ENCODE measurements at regions not wholly inside any gene's neighbourhood (a gene's known extent, or its start where the extent isn't known, plus 50 kb on each side); places are given as distances from the start of the nearest gene placed in this dataset.

DNA sequence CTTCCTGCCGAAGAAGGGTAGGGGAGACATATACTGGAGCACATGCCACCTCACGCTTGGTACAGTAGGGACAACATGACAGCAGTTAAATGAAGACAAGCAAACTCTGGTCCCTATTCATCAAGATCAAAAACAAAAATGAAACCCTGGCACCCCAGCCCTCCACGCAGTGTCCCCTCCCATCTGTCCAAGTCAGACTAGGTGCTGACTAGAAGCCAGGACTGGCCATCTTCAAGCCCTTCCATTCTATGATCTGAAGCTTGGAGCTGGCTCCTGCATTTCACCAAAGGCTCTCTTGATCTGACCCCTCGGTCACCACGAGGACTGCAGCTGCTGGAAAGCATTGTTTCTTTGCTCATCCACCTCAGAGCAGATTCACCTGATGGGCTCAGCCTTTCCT, 158.9 kb upstream of the GGTLC1 start:
- WGBS, 2 donors (ENCODE audit: low coverage in 1 of 2): 73 to 81% methylated on average over 5 of the region's 5 CpGs
- TF ChIP-seq EP300 (IDR thresholded peaks at IDR 0.05) (no peak), POLR2A (IDR thresholded peaks at IDR 0.05) (no peak), POLR2AphosphoS5 (IDR thresholded peaks at IDR 0.05) (no peak)
- TF ChIP-seq, protein P1, sequence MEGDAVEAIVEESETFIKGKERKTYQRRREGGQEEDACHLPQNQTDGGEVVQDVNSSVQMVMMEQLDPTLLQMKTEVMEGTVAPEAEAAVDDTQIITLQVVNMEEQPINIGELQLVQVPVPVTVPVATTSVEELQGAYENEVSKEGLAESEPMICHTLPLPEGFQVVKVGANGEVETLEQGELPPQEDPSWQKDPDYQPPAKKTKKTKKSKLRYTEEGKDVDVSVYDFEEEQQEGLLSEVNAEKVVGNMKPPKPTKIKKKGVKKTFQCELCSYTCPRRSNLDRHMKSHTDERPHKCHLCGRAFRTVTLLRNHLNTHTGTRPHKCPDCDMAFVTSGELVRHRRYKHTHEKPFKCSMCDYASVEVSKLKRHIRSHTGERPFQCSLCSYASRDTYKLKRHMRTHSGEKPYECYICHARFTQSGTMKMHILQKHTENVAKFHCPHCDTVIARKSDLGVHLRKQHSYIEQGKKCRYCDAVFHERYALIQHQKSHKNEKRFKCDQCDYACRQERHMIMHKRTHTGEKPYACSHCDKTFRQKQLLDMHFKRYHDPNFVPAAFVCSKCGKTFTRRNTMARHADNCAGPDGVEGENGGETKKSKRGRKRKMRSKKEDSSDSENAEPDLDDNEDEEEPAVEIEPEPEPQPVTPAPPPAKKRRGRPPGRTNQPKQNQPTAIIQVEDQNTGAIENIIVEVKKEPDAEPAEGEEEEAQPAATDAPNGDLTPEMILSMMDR (IDR thresholded peaks at IDR 0.05): no peak
- no peak overlapping the region for H3K27ac ChIP-seq
- H3K36me3 ChIP-seq: no peaks in the 10 kb centered on the region
- peaks cover 3% of the 10 kb centered on the region for H3K27me3 ChIP-seq
- H3K4me1 ChIP-seq: no peaks in the 10 kb centered on the region
- H3K4me3 ChIP-seq: no peak overlapping the region
- ATAC-seq: no peak
- H3K9me3 ChIP-seq: peaks cover 0 to 6% (median 0%) of the 10 kb centered on the region in 3 donors

DNA sequence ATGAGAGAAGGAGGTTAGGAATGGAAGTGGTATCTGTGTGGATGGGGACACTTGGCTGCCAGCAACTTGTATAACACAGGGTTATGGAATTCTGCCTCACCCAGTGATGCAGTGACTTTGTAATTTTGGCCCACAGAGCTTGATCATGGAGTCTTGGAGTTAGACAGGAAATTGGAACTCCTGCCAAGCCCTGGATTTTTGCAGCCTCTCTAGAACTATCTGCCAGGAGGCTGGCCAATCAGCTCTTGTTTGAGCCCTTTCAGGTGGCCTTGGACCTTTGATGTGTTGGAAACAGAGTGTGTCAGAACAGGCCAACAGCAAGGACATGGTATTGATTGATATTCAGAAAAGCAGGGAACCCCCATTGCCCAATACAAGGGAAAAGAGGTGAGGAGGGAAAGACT, 157.7 kb upstream of the GGTLC1 start:
- Histone ChIP-seq H3K4me1 (no peaks in the 10 kb centered on the region), H3K27ac (no peak overlapping the region), H3K27me3 (no peaks in the 10 kb centered on the region), H3K9me3 (peaks cover 0 to 6% (median 0%) of the 10 kb centered on the region in 3 donors), H3K4me3 (no peak overlapping the region), H3K36me3 (no peaks in the 10 kb centered on the region)
- ATAC-seq: no peak
- TF ChIP-seq POLR2A (IDR thresholded peaks at IDR 0.05) (no peak), EP300 (IDR thresholded peaks at IDR 0.05) (no peak), POLR2AphosphoS5 (IDR thresholded peaks at IDR 0.05) (no peak)
- TF ChIP-seq, protein P1 (IDR thresholded peaks at IDR 0.05): no peak

DNA sequence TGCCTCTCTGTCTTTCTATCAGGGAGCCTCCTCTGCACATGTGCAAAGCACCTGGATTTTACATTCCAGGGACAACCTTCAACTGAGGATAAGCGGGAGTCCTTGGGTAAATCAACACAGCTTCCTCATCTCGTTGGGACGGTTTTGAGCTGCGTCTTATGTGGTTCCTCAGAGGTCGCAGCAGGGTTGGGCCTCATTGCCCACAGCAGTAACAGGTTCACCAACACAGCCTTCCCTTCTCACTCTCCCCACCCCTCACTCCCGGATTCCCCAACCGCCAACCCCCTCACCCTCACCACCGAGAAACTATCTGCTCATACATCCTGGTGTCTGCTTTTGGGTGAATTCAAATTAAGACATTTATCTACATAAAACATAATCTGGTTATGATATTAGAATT, 155.8 kb upstream of the GGTLC1 start:
- 54 to 76% methylated on average over 5 to 7 of the region's 8 CpGs for WGBS, 2 donors (ENCODE audit: low coverage in 1 of 2)
- H3K27ac ChIP-seq: no peak overlapping the region
- TF ChIP-seq POLR2A (IDR thresholded peaks at IDR 0.05): no peak
- TF ChIP-seq, protein P1 (IDR thresholded peaks at IDR 0.05): no peak
- TF ChIP-seq POLR2AphosphoS5 (IDR thresholded peaks at IDR 0.05): no peak
- no peak for TF ChIP-seq EP300 (IDR thresholded peaks at IDR 0.05)
- no peaks in the 10 kb centered on the region for H3K4me1 ChIP-seq
- no peaks in the 10 kb centered on the region for H3K36me3 ChIP-seq
- H3K9me3 ChIP-seq: peaks cover 0 to 6% (median 0%) of the 10 kb centered on the region in 3 donors
- no peak overlapping the region for H3K4me3 ChIP-seq
- ATAC-seq: no peak
- H3K27me3 ChIP-seq: no peaks in the 10 kb centered on the region

DNA sequence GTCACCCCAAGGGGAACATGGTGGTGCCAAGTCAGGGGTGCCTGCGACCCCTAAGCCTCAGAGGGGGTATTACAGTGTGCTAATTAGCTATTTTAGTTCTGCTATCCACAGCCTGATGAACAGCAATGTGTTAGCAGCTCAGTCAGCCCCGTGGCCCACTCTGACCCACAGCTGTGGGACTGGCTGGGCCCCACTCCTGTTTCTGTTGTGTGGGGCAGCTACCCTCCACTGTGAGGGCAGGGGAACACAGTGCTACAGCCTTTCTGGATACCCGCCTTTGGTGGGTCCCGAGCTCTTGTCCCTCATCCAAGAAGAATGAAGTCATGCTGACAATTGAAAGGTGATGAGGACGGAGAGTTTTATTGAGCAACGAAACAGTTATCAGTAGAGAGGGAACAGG, 152.5 kb upstream of the GGTLC1 start:
- H3K27ac ChIP-seq: no peak overlapping the region
- ATAC-seq: no peak
- H3K4me3 ChIP-seq: no peak overlapping the region
- no peaks in the 10 kb centered on the region for H3K9me3 ChIP-seq
- no peaks in the 10 kb centered on the region for H3K36me3 ChIP-seq
- no peaks in the 10 kb centered on the region for H3K27me3 ChIP-seq
- no peak for TF ChIP-seq POLR2AphosphoS5 (IDR thresholded peaks at IDR 0.05)
- TF ChIP-seq EP300 (IDR thresholded peaks at IDR 0.05): no peak
- TF ChIP-seq, protein P1 (IDR thresholded peaks at IDR 0.05): no peak
- no peak for TF ChIP-seq POLR2A (IDR thresholded peaks at IDR 0.05)
- no peaks in the 10 kb centered on the region for H3K4me1 ChIP-seq
- 82% methylated on average over 3 of the region's 6 CpGs; no CpG with 5 or more reads in 1 of the 2 donors for WGBS, 2 donors (ENCODE audit: low coverage in 1 of 2)

DNA sequence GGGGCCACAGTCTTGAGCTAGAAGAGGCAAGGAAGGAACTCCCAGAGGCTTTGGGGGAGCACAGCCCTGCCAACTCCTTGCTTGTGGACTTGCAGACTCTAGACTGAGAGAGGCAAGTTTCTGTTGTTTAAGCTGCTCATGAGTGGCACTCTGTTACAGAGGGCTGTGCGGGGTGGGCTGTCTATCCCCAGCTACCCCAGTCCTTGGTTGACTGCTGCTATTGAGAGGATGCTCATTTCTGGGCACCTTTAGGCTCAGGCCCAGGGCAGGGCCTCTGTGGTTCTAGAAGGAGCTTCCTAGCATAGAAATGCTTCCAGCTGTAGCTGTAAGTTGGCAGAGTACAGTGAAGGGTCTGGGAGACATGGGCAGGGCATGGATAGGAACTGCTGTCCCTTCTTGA, 151.3 kb upstream of the GGTLC1 start:
- H3K27ac ChIP-seq: no peak overlapping the region
- no CpG with 5 or more reads among the region's 1 CpG for WGBS, 2 donors (ENCODE audit: low coverage in 1 of 2)
- H3K27me3 ChIP-seq: no peaks in the 10 kb centered on the region
- no peaks in the 10 kb centered on the region for H3K9me3 ChIP-seq
- TF ChIP-seq POLR2AphosphoS5 (IDR thresholded peaks at IDR 0.05): no peak
- TF ChIP-seq EP300 (IDR thresholded peaks at IDR 0.05): no peak
- TF ChIP-seq, protein P1 (IDR thresholded peaks at IDR 0.05): no peak
- TF ChIP-seq POLR2A (IDR thresholded peaks at IDR 0.05): no peak
- H3K36me3 ChIP-seq: no peaks in the 10 kb centered on the region
- ATAC-seq: no peak
- H3K4me1 ChIP-seq: no peaks in the 10 kb centered on the region
- H3K4me3 ChIP-seq: no peak overlapping the region

Measured in gastroesophageal sphincter (tissue), 4 donors.